Endodermal cell (in vitro differentiated cells): ENCODE measurements at regions not wholly inside any gene's neighbourhood (a gene's known extent, or its start where the extent isn't known, plus 50 kb on each side); places are given as distances from the start of the nearest gene placed in this dataset.

Experiments used
- DNase-seq: peaks from one replicate; pipeline ENCODE4 v3.0.0-alpha.2; 2017
- H3K27ac ChIP-seq: 2 replicates; pipeline ENCODE4 v1.5.1; 2013; ENCODE audit warnings: mild to moderate bottlenecking, low read depth, low read length, moderate library complexity
- H3K27me3 ChIP-seq: 2 replicates; pipeline ENCODE4 v1.6.1; 2013; ENCODE audit warnings: mild to moderate bottlenecking, low read length, moderate library complexity; ENCODE audit not compliant: insufficient read depth, control insufficient read depth, poor library complexity, severe bottlenecking
- H3K36me3 ChIP-seq: 2 replicates; pipeline ENCODE4 v1.7.0; 2013; ENCODE audit warnings: mild to moderate bottlenecking, low read length, moderate library complexity; ENCODE audit not compliant: control insufficient read depth, insufficient read depth
- H3K4me1 ChIP-seq: one replicate; pipeline ENCODE4 v1.7.0; 2013; ENCODE audit warnings: low read length; ENCODE audit not compliant: control insufficient read depth, insufficient read depth
- H3K4me3 ChIP-seq: 2 replicates; pipeline ENCODE4 v1.5.1; 2013; ENCODE audit warnings: mild to moderate bottlenecking, low read length, moderate library complexity
- H3K9ac ChIP-seq: 2 replicates; pipeline ENCODE4 v1.6.1; 2013; ENCODE audit warnings: mild to moderate bottlenecking, low read length, moderate library complexity; ENCODE audit not compliant: poor library complexity, severe bottlenecking; ENCODE audit errors: extremely low read depth
- H3K9me3 ChIP-seq: 2 replicates; pipeline ENCODE4 v1.6.1; 2013; ENCODE audit warnings: mild to moderate bottlenecking, low read length, moderate library complexity; ENCODE audit not compliant: control insufficient read depth
- H3K27ac Mint-ChIP-seq: 2 replicates; pipeline ENCODE4 v1.8.0; 2020; ENCODE audit warnings: mixed read lengths
- H3K27me3 Mint-ChIP-seq: 2 replicates; pipeline ENCODE4 v1.8.0; 2021; ENCODE audit warnings: mild to moderate bottlenecking, mixed read lengths; ENCODE audit not compliant: insufficient read depth
- H3K36me3 Mint-ChIP-seq: 2 replicates; pipeline ENCODE4 v1.8.0; 2020; ENCODE audit warnings: low read depth, mixed read lengths
- H3K4me1 Mint-ChIP-seq: 2 replicates; pipeline ENCODE4 v1.8.0; 2020; ENCODE audit warnings: mixed read lengths
- H3K4me3 Mint-ChIP-seq: 2 replicates; pipeline ENCODE4 v1.8.0; 2020; ENCODE audit warnings: mild to moderate bottlenecking, moderate library complexity, mixed read lengths
- H3K9me3 Mint-ChIP-seq: 2 replicates; pipeline ENCODE4 v1.8.0; 2020; ENCODE audit warnings: mild to moderate bottlenecking, mixed read lengths
- CTCF ChIP-seq: fragments of 200-600 bp; sonication (generic); conservative IDR thresholded peaks from 2 replicates; pipeline ENCODE4 v1.5.0; 2021; ENCODE audit warnings: antibody characterized with exemption, mild to moderate bottlenecking
- WGBS, 2 experiments: methylation state at CpG; one replicate each; pipeline versions ENCODE4 v1.1.5 to v1.1.7; 2013; ENCODE audit warnings: missing lambda C conversion rate in 2 of 2, mixed read lengths in 1 of 2; ENCODE audit not compliant: insufficient coverage in 1 of 2, insufficient read length in 1 of 2; 5-methylcytosine and 5-hydroxymethylcytosine counted together

- no peak overlapping the region for H3K27ac ChIP-seq
Observed at GRCh38 chr6:94988701-94989100, 588.6 kb upstream of the MANEA start.

GRCh38 chr6:95017922-95018321, 559.4 kb upstream of the MANEA start:
- H3K27ac Mint-ChIP-seq: no peak overlapping the region
- TF ChIP-seq CTCF: no peak
- no peaks in the 10 kb centered on the region for H3K36me3 ChIP-seq
- H3K4me1 Mint-ChIP-seq: no peaks in the 10 kb centered on the region
- no peak overlapping the region for H3K27ac ChIP-seq
- H3K9ac ChIP-seq: no peak overlapping the region
- no peaks in the 10 kb centered on the region for H3K4me1 ChIP-seq
- no peak overlapping the region for H3K4me3 Mint-ChIP-seq
- H3K9me3 Mint-ChIP-seq: no peaks in the 10 kb centered on the region
- no peaks in the 10 kb centered on the region for H3K9me3 ChIP-seq
- no peaks in the 10 kb centered on the region for H3K27me3 ChIP-seq
- no peaks in the 10 kb centered on the region for H3K36me3 Mint-ChIP-seq
- H3K4me3 ChIP-seq: no peak overlapping the region
- peak; percentile 51 for DNase-seq
- no peaks in the 10 kb centered on the region for H3K27me3 Mint-ChIP-seq

More at GRCh38 chr6:94988701-94989100, 588.6 kb upstream of the MANEA start:
- Mint-ChIP-seq H3K27me3 (no peaks in the 10 kb centered on the region), H3K36me3 (no peaks in the 10 kb centered on the region), H3K27ac (no peak overlapping the region), H3K4me1 (no peaks in the 10 kb centered on the region), H3K9me3 (no peaks in the 10 kb centered on the region), H3K4me3 (no peak overlapping the region)
- Histone ChIP-seq H3K4me1 (no peaks in the 10 kb centered on the region), H3K36me3 (no peaks in the 10 kb centered on the region), H3K4me3 (no peak overlapping the region), H3K9ac (no peak overlapping the region), H3K9me3 (no peaks in the 10 kb centered on the region), H3K27me3 (no peaks in the 10 kb centered on the region)
- no peak for DNase-seq
- TF ChIP-seq CTCF: no peak
- 89 to 90% methylated on average over 2 to 3 of the region's 3 CpGs for WGBS, 2 experiments
